ENCODE measurements at regions not wholly inside any gene's neighbourhood (a gene's known extent, or its start where the extent isn't known, plus 50 kb on each side); places are given as distances from the start of the nearest gene placed in this dataset.
A peak's percentile ranks its signal among the peaks of the same experiment; 100 is the strongest.

DNA sequence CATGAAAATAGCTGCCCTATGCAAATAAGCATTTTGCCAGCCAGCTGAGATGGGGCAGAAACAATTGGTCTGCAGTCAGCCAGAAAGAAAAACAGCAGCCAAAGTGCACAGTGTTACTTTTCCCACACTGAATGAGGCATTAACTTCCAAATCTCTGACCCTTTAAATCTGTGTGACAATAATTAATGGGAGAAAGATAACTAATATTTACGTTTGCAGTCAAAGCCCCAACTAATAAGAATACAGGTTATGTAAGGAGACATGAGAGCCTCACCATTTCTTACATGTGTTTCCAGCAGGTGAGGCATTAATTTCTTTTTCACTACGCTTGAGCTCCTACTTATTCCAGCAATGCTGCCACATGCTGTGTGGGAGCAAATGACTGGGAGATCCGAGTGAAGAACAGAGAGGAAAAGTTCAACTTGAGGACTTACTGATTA, 339.0 kb downstream of the SATB2 start (continued):
- TF ChIP-seq, protein P1, sequence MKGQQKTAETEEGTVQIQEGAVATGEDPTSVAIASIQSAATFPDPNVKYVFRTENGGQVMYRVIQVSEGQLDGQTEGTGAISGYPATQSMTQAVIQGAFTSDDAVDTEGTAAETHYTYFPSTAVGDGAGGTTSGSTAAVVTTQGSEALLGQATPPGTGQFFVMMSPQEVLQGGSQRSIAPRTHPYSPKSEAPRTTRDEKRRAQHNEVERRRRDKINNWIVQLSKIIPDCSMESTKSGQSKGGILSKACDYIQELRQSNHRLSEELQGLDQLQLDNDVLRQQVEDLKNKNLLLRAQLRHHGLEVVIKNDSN (CRISPR knock-in tag; IDR thresholded peaks at IDR 0.05), result no peak
- TF ChIP-seq, protein P2, sequence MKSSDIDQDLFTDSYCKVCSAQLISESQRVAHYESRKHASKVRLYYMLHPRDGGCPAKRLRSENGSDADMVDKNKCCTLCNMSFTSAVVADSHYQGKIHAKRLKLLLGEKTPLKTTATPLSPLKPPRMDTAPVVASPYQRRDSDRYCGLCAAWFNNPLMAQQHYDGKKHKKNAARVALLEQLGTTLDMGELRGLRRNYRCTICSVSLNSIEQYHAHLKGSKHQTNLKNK (CRISPR knock-in tag; IDR thresholded peaks at IDR 0.05), result no peak
- TF ChIP-seq MYBL2 (CRISPR knock-in tag; IDR thresholded peaks at IDR 0.05), result no peak

DNA sequence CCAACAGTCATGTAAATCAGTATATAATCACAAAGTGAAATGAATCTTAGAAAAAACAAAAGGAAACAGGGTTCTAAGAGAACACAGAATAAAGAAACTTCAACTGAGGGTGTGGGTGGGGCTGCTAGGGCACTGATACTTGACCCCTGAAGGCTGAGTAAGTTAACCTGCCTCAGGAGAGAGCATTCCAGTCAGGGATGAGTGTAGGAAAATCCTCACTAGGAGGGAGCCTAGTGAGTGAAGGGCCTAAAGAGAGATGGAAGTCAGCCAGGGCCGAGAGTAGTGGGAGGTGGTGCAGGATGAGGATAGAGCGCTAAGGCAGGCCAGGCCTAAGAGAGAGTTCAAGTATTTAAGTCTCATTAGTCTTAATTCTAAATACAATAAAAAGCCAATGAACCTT, 342.6 kb downstream of the SATB2 start:
- no peaks in the 10 kb centered on the region for H3K9me3 Mint-ChIP-seq
- peaks cover 42% of the 10 kb centered on the region for H3K4me1 Mint-ChIP-seq
- ChIA-PET POLR2A (no interaction called here), CTCF (no interaction called here)
- no peak overlapping the region for H3K27ac Mint-ChIP-seq
- H3K36me3 Mint-ChIP-seq, result no peaks in the 10 kb centered on the region
- H3K4me3 Mint-ChIP-seq, result no peak overlapping the region
- peak; percentile 74 for ATAC-seq
- no peaks in the 10 kb centered on the region for H3K27me3 Mint-ChIP-seq (ENCODE audit: low read depth)
- DNase-seq (ENCODE audit: low spot score), result no peak
- TF ChIP-seq FOXP1 (CRISPR knock-in tag; IDR thresholded peaks at IDR 0.05; ENCODE audit: borderline replicate concordance), result no peak
- TF ChIP-seq, protein P3, sequence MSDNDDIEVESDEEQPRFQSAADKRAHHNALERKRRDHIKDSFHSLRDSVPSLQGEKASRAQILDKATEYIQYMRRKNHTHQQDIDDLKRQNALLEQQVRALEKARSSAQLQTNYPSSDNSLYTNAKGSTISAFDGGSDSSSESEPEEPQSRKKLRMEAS (CRISPR knock-in tag; IDR thresholded peaks at IDR 0.05), result no peak
- TF ChIP-seq, protein P4, sequence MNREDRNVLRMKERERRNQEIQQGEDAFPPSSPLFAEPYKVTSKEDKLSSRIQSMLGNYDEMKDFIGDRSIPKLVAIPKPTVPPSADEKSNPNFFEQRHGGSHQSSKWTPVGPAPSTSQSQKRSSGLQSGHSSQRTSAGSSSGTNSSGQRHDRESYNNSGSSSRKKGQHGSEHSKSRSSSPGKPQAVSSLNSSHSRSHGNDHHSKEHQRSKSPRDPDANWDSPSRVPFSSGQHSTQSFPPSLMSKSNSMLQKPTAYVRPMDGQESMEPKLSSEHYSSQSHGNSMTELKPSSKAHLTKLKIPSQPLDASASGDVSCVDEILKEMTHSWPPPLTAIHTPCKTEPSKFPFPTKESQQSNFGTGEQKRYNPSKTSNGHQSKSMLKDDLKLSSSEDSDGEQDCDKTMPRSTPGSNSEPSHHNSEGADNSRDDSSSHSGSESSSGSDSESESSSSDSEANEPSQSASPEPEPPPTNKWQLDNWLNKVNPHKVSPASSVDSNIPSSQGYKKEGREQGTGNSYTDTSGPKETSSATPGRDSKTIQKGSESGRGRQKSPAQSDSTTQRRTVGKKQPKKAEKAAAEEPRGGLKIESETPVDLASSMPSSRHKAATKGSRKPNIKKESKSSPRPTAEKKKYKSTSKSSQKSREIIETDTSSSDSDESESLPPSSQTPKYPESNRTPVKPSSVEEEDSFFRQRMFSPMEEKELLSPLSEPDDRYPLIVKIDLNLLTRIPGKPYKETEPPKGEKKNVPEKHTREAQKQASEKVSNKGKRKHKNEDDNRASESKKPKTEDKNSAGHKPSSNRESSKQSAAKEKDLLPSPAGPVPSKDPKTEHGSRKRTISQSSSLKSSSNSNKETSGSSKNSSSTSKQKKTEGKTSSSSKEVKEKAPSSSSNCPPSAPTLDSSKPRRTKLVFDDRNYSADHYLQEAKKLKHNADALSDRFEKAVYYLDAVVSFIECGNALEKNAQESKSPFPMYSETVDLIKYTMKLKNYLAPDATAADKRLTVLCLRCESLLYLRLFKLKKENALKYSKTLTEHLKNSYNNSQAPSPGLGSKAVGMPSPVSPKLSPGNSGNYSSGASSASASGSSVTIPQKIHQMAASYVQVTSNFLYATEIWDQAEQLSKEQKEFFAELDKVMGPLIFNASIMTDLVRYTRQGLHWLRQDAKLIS (CRISPR knock-in tag; IDR thresholded peaks at IDR 0.05; ENCODE audit: borderline replicate concordance), result no peak
- no peak for TF ChIP-seq ZNF416 (CRISPR knock-in tag; IDR thresholded peaks at IDR 0.05)
- no peak for TF ChIP-seq GRHL2 (CRISPR knock-in tag; IDR thresholded peaks at IDR 0.05; ENCODE audit: insufficient replicate concordance, severe bottlenecking)
- TF ChIP-seq, protein P5, sequence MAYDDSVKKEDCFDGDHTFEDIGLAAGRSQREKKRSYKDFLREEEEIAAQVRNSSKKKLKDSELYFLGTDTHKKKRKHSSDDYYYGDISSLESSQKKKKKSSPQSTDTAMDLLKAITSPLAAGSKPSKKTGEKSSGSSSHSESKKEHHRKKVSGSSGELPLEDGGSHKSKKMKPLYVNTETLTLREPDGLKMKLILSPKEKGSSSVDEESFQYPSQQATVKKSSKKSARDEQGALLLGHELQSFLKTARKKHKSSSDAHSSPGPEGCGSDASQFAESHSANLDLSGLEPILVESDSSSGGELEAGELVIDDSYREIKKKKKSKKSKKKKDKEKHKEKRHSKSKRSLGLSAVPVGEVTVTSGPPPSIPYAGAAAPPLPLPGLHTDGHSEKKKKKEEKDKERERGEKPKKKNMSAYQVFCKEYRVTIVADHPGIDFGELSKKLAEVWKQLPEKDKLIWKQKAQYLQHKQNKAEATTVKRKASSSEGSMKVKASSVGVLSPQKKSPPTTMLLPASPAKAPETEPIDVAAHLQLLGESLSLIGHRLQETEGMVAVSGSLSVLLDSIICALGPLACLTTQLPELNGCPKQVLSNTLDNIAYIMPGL (CRISPR knock-in tag; IDR thresholded peaks at IDR 0.05), result no peak
- no peak for TF ChIP-seq SMAD3 (CRISPR knock-in tag; IDR thresholded peaks at IDR 0.05; ENCODE audit: borderline replicate concordance)
- no peak for TF ChIP-seq MXD4 (CRISPR knock-in tag; IDR thresholded peaks at IDR 0.05; ENCODE audit: borderline replicate concordance)
- TF ChIP-seq GTF2I (CRISPR knock-in tag; conservative IDR thresholded peaks at IDR 0.05), result no peak
- TF ChIP-seq, protein P6, sequence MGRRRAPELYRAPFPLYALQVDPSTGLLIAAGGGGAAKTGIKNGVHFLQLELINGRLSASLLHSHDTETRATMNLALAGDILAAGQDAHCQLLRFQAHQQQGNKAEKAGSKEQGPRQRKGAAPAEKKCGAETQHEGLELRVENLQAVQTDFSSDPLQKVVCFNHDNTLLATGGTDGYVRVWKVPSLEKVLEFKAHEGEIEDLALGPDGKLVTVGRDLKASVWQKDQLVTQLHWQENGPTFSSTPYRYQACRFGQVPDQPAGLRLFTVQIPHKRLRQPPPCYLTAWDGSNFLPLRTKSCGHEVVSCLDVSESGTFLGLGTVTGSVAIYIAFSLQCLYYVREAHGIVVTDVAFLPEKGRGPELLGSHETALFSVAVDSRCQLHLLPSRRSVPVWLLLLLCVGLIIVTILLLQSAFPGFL (CRISPR knock-in tag; IDR thresholded peaks at IDR 0.05; ENCODE audit: borderline replicate concordance), result no peak
- no peak for TF ChIP-seq ZBTB21 (CRISPR knock-in tag; IDR thresholded peaks at IDR 0.05; ENCODE audit: borderline replicate concordance)
- TF ChIP-seq ZNF671 (CRISPR knock-in tag; IDR thresholded peaks at IDR 0.05), result no peak
- TF ChIP-seq, protein P7, sequence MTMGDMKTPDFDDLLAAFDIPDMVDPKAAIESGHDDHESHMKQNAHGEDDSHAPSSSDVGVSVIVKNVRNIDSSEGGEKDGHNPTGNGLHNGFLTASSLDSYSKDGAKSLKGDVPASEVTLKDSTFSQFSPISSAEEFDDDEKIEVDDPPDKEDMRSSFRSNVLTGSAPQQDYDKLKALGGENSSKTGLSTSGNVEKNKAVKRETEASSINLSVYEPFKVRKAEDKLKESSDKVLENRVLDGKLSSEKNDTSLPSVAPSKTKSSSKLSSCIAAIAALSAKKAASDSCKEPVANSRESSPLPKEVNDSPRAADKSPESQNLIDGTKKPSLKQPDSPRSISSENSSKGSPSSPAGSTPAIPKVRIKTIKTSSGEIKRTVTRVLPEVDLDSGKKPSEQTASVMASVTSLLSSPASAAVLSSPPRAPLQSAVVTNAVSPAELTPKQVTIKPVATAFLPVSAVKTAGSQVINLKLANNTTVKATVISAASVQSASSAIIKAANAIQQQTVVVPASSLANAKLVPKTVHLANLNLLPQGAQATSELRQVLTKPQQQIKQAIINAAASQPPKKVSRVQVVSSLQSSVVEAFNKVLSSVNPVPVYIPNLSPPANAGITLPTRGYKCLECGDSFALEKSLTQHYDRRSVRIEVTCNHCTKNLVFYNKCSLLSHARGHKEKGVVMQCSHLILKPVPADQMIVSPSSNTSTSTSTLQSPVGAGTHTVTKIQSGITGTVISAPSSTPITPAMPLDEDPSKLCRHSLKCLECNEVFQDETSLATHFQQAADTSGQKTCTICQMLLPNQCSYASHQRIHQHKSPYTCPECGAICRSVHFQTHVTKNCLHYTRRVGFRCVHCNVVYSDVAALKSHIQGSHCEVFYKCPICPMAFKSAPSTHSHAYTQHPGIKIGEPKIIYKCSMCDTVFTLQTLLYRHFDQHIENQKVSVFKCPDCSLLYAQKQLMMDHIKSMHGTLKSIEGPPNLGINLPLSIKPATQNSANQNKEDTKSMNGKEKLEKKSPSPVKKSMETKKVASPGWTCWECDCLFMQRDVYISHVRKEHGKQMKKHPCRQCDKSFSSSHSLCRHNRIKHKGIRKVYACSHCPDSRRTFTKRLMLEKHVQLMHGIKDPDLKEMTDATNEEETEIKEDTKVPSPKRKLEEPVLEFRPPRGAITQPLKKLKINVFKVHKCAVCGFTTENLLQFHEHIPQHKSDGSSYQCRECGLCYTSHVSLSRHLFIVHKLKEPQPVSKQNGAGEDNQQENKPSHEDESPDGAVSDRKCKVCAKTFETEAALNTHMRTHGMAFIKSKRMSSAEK (CRISPR knock-in tag; IDR thresholded peaks at IDR 0.05; ENCODE audit: borderline replicate concordance), result no peak
- TF ChIP-seq, protein P8, sequence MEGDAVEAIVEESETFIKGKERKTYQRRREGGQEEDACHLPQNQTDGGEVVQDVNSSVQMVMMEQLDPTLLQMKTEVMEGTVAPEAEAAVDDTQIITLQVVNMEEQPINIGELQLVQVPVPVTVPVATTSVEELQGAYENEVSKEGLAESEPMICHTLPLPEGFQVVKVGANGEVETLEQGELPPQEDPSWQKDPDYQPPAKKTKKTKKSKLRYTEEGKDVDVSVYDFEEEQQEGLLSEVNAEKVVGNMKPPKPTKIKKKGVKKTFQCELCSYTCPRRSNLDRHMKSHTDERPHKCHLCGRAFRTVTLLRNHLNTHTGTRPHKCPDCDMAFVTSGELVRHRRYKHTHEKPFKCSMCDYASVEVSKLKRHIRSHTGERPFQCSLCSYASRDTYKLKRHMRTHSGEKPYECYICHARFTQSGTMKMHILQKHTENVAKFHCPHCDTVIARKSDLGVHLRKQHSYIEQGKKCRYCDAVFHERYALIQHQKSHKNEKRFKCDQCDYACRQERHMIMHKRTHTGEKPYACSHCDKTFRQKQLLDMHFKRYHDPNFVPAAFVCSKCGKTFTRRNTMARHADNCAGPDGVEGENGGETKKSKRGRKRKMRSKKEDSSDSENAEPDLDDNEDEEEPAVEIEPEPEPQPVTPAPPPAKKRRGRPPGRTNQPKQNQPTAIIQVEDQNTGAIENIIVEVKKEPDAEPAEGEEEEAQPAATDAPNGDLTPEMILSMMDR (IDR thresholded peaks at IDR 0.05), result no peak
- no peak for TF ChIP-seq ATF1 (CRISPR knock-in tag; IDR thresholded peaks at IDR 0.05)
- TF ChIP-seq, protein P9, sequence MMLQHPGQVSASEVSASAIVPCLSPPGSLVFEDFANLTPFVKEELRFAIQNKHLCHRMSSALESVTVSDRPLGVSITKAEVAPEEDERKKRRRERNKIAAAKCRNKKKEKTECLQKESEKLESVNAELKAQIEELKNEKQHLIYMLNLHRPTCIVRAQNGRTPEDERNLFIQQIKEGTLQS (CRISPR knock-in tag; conservative IDR thresholded peaks at IDR 0.05), result no peak
- no peak for TF ChIP-seq TEAD1 (CRISPR knock-in tag; IDR thresholded peaks at IDR 0.05)
- no peak for TF ChIP-seq NR2C2 (CRISPR knock-in tag; IDR thresholded peaks at IDR 0.05)
- TF ChIP-seq TCF7 (CRISPR knock-in tag; IDR thresholded peaks at IDR 0.05; ENCODE audit: low read depth), result no peak

Measured in WTC11 (cell line).